SK-N-DZ (cell line): ENCODE measurements at regions not wholly inside any gene's neighbourhood (a gene's known extent, or its start where the extent isn't known, plus 50 kb on each side); places are given as distances from the start of the nearest gene placed in this dataset.

ENCODE experiments used
- DNase-seq: peaks from one replicate; pipeline ENCODE4 v3.0.0-alpha.2; 2015; ENCODE audit warnings: low spot score

- DNase-seq, result no peak
Measured at GRCh38 chr3:106261915-106262683, 393.3 kb upstream of the CBLB start.

- DNase-seq, result no peak
Measured at GRCh38 chr3:106263011-106263410, 394.2 kb upstream of the CBLB start.

GRCh38 chr3:106263546-106263945, 394.7 kb upstream of the CBLB start:
- DNase-seq, result no peak

GRCh38 chr3:106265704-106266103, 396.9 kb upstream of the CBLB start:
- no peak for DNase-seq

GRCh38 chr3:106268696-106269095, 399.9 kb upstream of the CBLB start:
- DNase-seq, result no peak

GRCh38 chr3:106272302-106272701, 403.5 kb upstream of the CBLB start:
- DNase-seq, result peak; percentile 52

- no peak for DNase-seq
Measured at GRCh38 chr3:106275592-106275991, 406.8 kb upstream of the CBLB start.

- DNase-seq, result no peak
Measured at GRCh38 chr3:106276151-106276550, 407.3 kb upstream of the CBLB start.

GRCh38 chr3:106276755-106277612, 408.2 kb upstream of the CBLB start:
- no peak for DNase-seq

GRCh38 chr3:106277731-106278130, 408.9 kb upstream of the CBLB start:
- no peak for DNase-seq

- no peak for DNase-seq
Measured at GRCh38 chr3:106281221-106281620, 412.4 kb upstream of the CBLB start.

- no peak for DNase-seq
Measured at GRCh38 chr3:106282943-106283342, 414.1 kb upstream of the CBLB start.

GRCh38 chr3:106288781-106289180, 420.0 kb upstream of the CBLB start:
- no peak for DNase-seq

- DNase-seq, result no peak
Measured at GRCh38 chr3:106290304-106290997, 421.6 kb upstream of the CBLB start.

GRCh38 chr3:106293161-106293560, 424.3 kb upstream of the CBLB start:
- DNase-seq, result no peak

GRCh38 chr3:106294121-106294520, 425.3 kb upstream of the CBLB start:
- no peak for DNase-seq

- DNase-seq, result no peak
Measured at GRCh38 chr3:106296062-106296461, 427.2 kb upstream of the CBLB start.

GRCh38 chr3:106299300-106300098, 430.7 kb upstream of the CBLB start:
- DNase-seq, result no peak

- no peak for DNase-seq
Measured at GRCh38 chr3:106302451-106303221, 433.8 kb upstream of the CBLB start.

GRCh38 chr3:106303766-106304165, 435.0 kb upstream of the CBLB start:
- DNase-seq, result no peak

GRCh38 chr3:106305127-106305526, 436.3 kb upstream of the CBLB start:
- no peak for DNase-seq
